DND-41 (cell line): ENCODE measurements at regions not wholly inside any gene's neighbourhood (a gene's known extent, or its start where the extent isn't known, plus 50 kb on each side); places are given as distances from the start of the nearest gene placed in this dataset.

Experiments used
- ATAC-seq: fragments of 200-7000 bp; cut with Tn5 transposase; 3 replicates; pipeline ENCODE4 v1.9.1; 2021; ENCODE audit warnings: low read depth; ENCODE audit not compliant: insufficient read depth
- DNase-seq: peaks from one replicate; pipeline ENCODE4 v3.0.0-alpha.2; 2020
- H2AFZ ChIP-seq: 2 replicates; pipeline ENCODE4 v1.6.0; 2012; ENCODE audit warnings: low read depth, low read length
- H3K27ac ChIP-seq: 2 replicates; pipeline ENCODE4 v1.5.1; 2012; ENCODE audit warnings: low read length, inconsistent platforms
- H3K27me3 ChIP-seq: fragments of 200-600 bp; sonication (generic); 2 replicates; pipeline ENCODE4 v1.6.0; 2012; ENCODE audit warnings: low read length, mild to moderate bottlenecking, inconsistent platforms; ENCODE audit not compliant: insufficient read depth, poor library complexity
- H3K36me3 ChIP-seq: 2 replicates; pipeline ENCODE4 v1.5.1; 2012; ENCODE audit warnings: low read length, inconsistent platforms; ENCODE audit not compliant: insufficient read depth
- H3K4me1 ChIP-seq: 2 replicates; pipeline ENCODE4 v1.5.1; 2012; ENCODE audit warnings: mild to moderate bottlenecking, low read length; ENCODE audit not compliant: insufficient read depth
- H3K4me2 ChIP-seq: 2 replicates; pipeline ENCODE4 v1.6.0; 2012; ENCODE audit warnings: mild to moderate bottlenecking, moderate library complexity, low read length, inconsistent platforms; ENCODE audit not compliant: insufficient read depth
- H3K4me3 ChIP-seq, 2 experiments: fragments of 200-600 bp in 1 of 2; shearing (Covaris generic) in 1 of 2; 2 replicates each; pipeline ENCODE4 v1.5.1; 2012 to 2016; ENCODE audit warnings: inconsistent platforms in 2 of 2, low read length in 2 of 2, mild to moderate bottlenecking in 2 of 2, low read depth in 1 of 2, moderate library complexity in 1 of 2
- H3K79me2 ChIP-seq: 2 replicates; pipeline ENCODE4 v1.6.0; 2012; ENCODE audit warnings: low read length, inconsistent platforms; ENCODE audit not compliant: insufficient read depth
- H3K9ac ChIP-seq: 2 replicates; pipeline ENCODE4 v1.6.0; 2012; ENCODE audit warnings: low read depth, mild to moderate bottlenecking, inconsistent platforms, low read length, moderate library complexity
- H3K9me3 ChIP-seq: 2 replicates; pipeline ENCODE4 v1.5.1; 2012; ENCODE audit warnings: low read length, moderate library complexity, mild to moderate bottlenecking, inconsistent platforms; ENCODE audit not compliant: insufficient read depth, severe bottlenecking
- H4K20me1 ChIP-seq: 2 replicates; pipeline ENCODE4 v1.6.0; 2012; ENCODE audit warnings: low read length; ENCODE audit not compliant: insufficient read depth
- EZH2 ChIP-seq: IDR thresholded peaks from 3 replicates; pipeline ENCODE4 v1.6.1; 2012; ENCODE audit warnings: borderline replicate concordance, low read depth, mild to moderate bottlenecking, moderate library complexity, low read length, inconsistent platforms; ENCODE audit not compliant: severe bottlenecking
- TF ChIP-seq, protein P1 (sequence below): IDR thresholded peaks from 2 replicates; pipeline ENCODE4 v1.5.1; 2012; ENCODE audit warnings: borderline replicate concordance, low read length, moderate library complexity, mild to moderate bottlenecking; ENCODE audit not compliant: poor library complexity, severe bottlenecking; ENCODE audit errors: extremely low read depth

DNA sequence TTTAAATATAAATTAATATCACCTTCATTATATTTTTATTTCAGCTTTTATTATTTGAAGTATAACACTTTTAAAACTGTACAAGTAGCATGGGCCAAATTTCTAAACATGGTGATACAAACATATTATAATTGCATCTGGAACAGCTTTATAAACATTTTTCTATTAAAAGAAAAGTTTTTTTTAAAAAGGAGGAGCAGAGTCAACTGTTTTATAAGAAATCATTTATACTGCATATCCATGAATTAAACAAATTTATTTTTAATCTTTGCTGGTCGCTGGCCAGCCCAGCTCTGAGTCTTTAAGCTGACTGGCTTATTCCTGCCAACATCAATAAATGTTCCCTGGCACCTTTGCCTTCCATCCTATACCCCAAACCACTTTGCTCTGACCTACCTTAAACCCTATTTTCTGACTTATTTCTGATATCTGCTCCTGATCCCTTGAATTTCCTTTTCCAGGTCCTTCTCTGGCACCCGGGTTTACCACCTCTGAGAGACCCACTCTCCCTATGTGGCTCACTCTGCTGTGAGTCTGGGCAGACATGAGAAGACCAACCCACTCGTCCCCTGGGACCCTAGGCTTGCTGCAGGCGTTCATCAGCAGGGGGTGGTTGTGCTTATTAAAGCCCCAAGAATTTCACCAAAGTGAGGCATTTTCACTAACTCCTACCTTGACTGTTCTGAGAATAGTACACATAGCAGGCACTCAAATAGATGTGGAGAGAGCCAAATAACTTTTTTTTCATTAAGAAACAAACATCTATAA lies 220.3 kb downstream of the KLF12 start:
- Histone ChIP-seq H3K9ac (no peak overlapping the region), H4K20me1 (peaks cover 14% of the 10 kb centered on the region; the same call in 1 of the 2 replicates), H3K9me3 (no peaks in the 10 kb centered on the region), H3K4me2 (no peak overlapping the region), H3K4me1 (peaks cover 4% of the 10 kb centered on the region; the same call in 1 of the 2 replicates), H3K79me2 (peaks cover 64% of the 10 kb centered on the region), H2AFZ (no peak overlapping the region), H3K27me3 (no peaks in the 10 kb centered on the region), H3K27ac (no peak overlapping the region), H3K36me3 (peaks cover 5% of the 10 kb centered on the region; the same call in 1 of the 2 replicates), H3K4me3 (no peak overlapping the region)
- peak; percentile 50 for DNase-seq
- peak; percentile 81 for ATAC-seq
- TF ChIP-seq, protein P1, sequence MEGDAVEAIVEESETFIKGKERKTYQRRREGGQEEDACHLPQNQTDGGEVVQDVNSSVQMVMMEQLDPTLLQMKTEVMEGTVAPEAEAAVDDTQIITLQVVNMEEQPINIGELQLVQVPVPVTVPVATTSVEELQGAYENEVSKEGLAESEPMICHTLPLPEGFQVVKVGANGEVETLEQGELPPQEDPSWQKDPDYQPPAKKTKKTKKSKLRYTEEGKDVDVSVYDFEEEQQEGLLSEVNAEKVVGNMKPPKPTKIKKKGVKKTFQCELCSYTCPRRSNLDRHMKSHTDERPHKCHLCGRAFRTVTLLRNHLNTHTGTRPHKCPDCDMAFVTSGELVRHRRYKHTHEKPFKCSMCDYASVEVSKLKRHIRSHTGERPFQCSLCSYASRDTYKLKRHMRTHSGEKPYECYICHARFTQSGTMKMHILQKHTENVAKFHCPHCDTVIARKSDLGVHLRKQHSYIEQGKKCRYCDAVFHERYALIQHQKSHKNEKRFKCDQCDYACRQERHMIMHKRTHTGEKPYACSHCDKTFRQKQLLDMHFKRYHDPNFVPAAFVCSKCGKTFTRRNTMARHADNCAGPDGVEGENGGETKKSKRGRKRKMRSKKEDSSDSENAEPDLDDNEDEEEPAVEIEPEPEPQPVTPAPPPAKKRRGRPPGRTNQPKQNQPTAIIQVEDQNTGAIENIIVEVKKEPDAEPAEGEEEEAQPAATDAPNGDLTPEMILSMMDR = no peak
- TF ChIP-seq EZH2 = no peak

DNA sequence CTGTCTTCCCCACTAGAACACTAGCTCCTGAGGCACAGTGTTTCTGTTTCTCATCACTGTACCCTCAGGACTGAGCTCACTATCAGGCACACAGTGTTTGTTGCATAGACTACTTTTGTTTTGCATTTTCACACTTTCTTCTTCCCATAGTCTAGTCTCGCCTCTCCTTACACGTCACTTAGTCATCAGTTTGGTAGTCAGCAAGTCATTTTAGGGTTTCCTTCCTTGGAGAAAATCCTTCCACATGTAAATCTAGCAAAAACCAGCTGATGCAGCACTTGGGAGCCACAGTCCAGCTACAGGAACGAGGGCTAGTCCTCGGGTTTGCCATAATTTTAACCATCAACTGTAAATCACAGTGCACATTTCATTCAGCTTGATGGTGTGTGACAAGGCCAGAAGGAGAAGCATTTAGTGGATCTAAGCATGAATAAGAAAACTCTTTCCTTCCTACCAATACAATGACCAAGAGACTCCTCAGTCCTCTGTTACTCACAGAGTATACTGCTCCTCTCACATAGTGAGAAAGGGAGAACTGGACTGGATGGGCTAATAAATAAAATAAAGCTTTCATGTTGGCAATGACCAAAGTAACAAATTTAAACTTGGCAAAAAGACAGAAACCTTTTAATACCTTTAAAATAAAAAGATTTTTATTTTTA lies 221.0 kb downstream of the KLF12 start:
- Histone ChIP-seq H3K4me1 (peaks cover 4% of the 10 kb centered on the region; the same call in 1 of the 2 replicates), H3K9ac (no peak overlapping the region), H3K4me3 (no peak overlapping the region), H3K4me2 (no peak overlapping the region), H3K36me3 (peaks cover 5% of the 10 kb centered on the region; the same call in 1 of the 2 replicates), H2AFZ (no peak overlapping the region), H4K20me1 (peaks cover 10% of the 10 kb centered on the region; the same call in 1 of the 2 replicates), H3K27me3 (no peaks in the 10 kb centered on the region), H3K79me2 (peaks cover 63% of the 10 kb centered on the region), H3K27ac (no peak overlapping the region), H3K9me3 (no peaks in the 10 kb centered on the region)
- no peak for ATAC-seq
- no peak for TF ChIP-seq EZH2
- TF ChIP-seq, protein P1 = no peak
- DNase-seq = no peak

DNA sequence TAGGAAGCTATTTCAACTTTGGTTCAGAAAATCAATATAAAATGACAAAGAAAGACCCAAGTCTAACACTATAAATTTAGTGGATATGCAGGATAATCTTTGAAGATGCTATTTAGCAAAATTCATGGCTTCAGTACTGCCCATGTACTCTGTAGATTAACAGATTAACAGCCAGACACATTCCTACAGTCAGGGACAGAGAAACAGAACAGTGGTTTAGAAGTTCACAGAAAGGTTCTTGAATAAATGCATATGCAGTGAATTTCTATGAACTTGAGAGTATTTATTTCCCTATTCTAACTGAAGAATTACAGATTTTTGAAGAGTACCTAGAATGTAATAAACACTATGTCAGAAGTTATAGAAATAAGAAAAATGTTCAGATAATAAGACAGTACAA lies 222.8 kb downstream of the KLF12 start:
- no peak for ATAC-seq
- H3K4me3 ChIP-seq = no peak overlapping the region
- H2AFZ ChIP-seq = no peak overlapping the region
- peaks cover 10% of the 10 kb centered on the region; the same call in 1 of the 2 replicates for H4K20me1 ChIP-seq
- H3K27ac ChIP-seq = no peak overlapping the region
- no peak for TF ChIP-seq EZH2
- TF ChIP-seq, protein P1 = no peak
- H3K4me2 ChIP-seq = no peak overlapping the region
- H3K9ac ChIP-seq = no peak overlapping the region
- peaks cover 61% of the 10 kb centered on the region for H3K79me2 ChIP-seq
- no peak for DNase-seq
- no peaks in the 10 kb centered on the region for H3K27me3 ChIP-seq
- peaks cover 4% of the 10 kb centered on the region; the same call in 1 of the 2 replicates for H3K4me1 ChIP-seq
- H3K9me3 ChIP-seq = no peaks in the 10 kb centered on the region
- H3K36me3 ChIP-seq = peaks cover 5% of the 10 kb centered on the region; the same call in 1 of the 2 replicates
